HG03135 (cell line): ENCODE measurements at regions not wholly inside any gene's neighbourhood (a gene's known extent, or its start where the extent isn't known, plus 50 kb on each side); places are given as distances from the start of the nearest gene placed in this dataset.
"Not testable (repeated sequence)": the region's sequence is repeated elsewhere in the genome, so short reads cannot be mapped to it uniquely, and the experiment has no call there.

Experiments
- ATAC-seq: cut with Tn5 transposase; IDR thresholded peaks from one replicate; pipeline ENCODE4 v1.9.1; 2021; ENCODE audit warnings: mild to moderate bottlenecking, moderate library complexity; ENCODE audit not compliant: unreplicated experiment

DNA sequence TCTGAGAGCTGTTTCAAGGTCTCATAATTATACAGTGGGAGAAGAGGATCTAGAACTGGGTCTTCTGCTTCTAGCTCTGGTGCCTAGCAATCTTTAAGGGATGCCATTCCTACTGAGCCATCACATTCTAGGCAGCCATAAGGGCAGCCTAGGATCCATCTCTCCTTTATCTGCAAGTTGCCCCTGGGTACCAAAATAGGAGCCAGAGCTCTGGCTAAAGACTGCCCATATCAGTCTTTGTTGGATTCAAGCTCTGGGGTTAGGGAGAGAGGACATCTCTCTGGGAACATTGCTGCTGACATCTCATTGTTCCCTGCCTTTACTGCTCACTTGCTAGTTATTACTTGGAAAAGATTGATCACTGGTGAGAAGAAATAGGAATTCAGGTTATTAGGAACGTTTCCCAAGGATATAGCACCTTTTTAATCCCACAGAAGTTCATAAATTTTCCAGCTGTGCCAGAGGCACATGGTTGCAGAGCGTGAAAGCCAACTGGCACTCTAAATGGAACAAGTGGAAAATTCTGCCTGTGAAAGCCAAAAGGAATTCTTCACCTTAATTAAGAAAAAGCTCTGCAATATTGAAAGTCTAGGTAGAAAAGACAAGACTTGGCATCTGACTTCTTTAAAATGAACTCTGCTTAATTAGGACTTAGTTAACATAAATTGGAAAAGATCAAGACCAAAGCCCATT, 102.2 kb downstream of the CDC42EP3 start:
- ATAC-seq: no peak

DNA sequence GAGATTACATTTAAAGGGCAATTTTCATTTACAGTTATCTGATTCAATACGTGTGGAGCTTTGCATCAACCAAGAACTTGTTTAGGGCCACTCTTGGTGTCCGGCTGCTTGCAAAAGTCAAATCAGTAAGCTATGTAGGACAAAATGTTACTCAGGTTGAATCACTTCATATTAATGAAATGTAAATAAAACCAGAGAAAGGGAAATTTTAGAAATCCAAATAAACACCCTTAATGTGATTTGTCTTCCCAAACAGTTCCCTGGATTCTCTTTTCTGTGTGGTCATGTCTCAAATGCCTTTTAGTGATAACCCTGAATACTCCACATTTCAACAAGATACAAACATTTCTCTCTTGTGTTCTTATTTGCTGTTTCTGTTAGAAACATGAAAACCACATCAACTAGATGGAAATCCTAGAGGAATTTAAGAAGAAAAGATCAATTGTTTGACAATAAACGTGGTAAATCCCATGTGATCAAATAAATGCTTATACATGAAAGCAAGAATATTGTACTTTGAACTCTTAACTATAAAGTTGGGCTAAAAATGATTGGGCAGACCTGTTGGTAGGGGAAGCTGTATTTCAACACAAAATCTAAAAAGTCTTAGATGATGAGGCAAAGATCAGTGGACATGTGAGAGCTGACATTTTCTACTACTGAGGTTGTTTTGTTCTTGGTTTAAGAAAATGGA, 101.3 kb downstream of the CDC42EP3 start:
- ATAC-seq: no peak

DNA sequence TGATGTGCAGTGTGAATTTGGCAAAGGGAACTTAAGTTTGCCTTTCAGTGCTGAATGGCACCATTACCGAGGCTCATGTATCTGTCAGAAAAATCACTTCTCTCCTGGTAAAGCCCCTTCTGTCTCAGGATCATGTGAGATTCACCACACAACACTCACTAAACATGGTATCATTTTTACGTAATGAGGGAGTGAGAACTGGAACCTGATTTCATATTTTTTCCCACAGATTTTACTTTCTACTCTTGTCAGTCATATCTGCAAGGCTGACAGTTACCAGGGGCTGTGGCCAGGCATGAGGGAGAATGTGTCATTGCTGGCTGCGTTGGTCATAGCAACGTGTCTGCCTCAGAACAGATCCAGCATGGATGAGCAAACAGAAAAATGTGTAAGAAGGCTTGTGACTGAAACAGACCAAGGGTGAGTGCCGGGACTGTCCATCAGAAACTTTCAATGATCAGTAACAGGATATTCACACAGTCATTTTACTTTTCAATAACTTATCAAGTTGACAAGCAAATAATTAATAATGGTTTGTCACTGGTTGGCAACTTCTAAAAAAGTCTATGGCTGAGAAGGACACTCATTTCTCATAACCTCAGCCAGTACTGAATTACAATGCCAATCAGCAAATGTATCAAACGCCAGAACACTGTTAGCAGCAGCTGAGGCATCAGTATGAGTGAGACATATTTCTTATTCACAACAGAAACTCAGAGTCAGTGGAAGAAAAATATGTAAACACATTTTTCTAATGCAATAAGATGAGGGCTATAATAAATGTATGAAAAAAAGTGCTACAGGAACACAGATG, 100.5 kb downstream of the CDC42EP3 start:
- ATAC-seq: peak; percentile 80

DNA sequence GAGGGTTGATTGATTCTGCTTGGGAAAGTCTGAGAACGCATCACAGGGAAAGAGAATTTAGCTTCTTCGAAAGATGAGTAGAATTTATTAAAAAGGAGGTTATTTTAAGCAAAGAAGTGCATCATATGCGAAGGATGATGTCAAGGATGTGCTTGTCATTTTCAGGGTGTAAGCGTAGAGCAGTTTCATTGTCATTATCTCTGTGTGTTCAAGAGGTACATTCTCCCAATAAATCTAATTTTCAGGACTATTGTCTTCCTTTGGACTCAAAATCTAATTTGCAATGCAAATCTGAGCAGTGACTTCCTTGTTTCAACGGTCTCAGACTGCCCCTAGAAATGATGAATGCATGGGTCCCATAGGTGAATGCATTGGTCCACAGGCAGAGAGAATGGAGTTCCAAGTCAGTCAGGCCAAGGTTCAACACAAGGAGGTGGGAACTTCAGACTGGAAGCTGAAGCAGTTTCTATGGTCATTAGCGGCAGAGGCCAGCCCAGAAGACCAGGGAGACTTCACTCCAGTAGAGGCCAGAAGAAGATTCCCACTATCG, 99.8 kb downstream of the CDC42EP3 start:
- ATAC-seq: no peak

DNA sequence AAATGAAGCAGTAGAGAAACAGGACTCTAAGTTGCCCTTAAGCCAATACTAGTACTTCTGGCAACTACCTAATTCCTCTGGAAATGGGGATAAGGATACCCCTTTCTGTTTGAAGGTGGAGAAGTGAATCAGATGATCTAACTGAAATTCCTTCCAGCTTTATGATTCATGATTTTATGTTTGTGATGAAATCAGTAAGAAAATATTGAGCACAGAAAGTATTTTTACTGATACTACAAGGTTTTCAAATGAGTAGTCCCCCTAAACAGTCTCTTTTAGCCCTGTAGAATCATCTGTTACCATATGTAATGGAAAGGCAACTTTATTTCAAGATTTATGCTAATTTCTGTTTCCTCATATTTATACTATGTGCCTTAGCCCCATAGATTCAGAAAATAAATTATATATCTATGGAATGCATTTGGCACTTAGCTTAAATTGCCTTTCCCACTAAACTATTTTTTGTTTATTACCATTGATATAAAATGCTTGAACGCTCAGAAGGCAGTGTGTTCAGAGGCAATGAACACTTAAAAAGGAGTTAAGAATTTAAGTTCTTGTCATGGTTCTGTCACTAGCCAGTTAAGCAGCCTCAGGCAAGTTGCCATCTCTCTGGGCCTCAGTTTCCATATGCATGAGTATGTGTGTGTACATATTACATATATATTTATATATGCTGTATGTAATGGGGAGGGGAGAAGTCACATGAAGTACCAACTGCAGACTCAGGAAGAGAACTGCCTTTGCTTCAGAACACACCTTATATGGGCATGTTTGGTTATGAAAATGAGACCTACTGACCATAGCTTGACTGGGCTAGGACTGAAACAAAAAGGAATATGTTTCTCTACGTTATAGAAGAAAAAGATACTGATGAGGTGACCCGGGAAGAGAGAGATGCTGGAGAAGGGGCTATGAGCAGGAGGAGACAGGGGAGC, 97.7 kb downstream of the CDC42EP3 start:
- ATAC-seq: peak; percentile 51

DNA sequence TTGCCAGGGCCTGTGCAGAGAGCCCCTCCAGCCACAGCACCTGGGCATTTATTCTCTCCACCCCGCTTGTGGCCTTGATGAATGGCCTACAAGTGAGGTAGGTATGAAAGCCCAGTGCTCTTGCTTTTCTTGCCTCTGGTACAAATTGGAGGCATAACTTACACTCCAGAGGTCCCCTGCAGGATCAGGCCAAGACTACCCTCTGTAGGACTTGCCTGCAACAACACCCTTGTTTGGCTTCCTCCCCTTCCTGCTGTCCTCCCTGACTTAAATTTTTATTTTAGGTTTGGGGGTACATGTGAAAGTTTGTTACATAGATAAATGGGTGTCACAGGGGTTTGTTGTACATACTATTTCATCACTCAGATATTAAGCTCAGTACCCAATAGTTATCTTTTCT, 95.7 kb downstream of the CDC42EP3 start:
- ATAC-seq: no peak

DNA sequence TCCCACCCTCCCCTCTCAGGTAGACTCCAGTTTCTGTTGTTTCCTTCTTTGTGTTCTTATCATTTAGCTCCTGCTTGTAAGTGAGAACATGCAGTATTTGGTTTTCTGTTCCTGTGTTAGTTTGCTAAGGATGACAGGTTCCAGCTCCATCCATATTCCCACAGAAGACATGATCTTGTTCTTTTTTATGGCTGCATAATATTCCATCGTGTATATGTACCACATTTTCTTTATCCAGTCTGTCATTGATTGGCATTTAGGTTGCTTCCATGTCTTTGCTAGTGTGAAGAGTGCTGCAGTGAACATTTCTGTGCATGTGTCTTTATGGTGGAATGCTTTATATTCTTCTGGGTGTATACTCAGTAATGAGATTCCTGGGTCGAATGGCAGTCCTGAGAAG, 95.2 kb downstream of the CDC42EP3 start:
- ATAC-seq: not testable (repeated sequence)

DNA sequence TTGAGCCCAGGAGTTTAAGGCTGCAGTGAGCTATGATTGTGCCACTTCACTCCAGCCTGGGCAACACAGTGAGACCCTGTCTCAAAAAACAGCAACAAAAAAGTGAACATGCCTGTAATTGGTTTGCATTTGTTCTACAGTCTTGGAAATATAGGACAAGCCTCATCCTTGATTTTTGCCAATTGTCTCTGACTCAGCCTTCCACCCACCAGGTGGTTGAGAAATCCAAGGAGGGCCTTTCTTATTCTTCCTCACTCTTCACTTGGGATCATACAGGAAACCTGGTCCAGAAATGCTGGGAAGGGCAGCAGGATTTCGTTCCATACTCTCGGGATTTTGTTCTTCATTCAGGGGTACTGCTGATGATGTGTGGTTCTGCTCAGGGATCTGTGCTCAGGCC, 94.6 kb downstream of the CDC42EP3 start:
- no peak for ATAC-seq

DNA sequence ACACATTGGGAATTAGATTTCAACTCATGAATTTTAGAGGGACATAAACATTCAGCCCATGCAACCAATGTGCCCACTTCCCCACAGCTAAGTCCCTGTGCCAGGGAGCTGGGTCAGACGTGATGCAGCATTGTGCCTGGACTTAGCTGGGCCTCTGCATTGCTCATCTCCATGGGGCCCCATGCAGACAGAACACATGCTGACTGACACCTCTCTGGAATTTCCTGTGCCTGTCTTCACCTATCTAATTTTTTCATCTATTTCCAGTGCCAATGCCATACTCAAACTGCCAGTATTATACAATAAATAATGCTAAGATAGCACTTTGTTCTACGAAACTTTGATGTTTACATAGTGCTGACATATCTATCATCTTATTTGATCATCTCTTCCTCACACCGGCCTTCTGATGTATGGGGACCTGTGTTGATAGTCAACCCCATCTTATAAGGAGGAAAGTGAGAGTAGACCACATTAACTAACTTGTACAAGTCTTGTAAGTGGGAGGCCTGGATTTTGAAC, 92.2 kb downstream of the CDC42EP3 start:
- no peak for ATAC-seq

DNA sequence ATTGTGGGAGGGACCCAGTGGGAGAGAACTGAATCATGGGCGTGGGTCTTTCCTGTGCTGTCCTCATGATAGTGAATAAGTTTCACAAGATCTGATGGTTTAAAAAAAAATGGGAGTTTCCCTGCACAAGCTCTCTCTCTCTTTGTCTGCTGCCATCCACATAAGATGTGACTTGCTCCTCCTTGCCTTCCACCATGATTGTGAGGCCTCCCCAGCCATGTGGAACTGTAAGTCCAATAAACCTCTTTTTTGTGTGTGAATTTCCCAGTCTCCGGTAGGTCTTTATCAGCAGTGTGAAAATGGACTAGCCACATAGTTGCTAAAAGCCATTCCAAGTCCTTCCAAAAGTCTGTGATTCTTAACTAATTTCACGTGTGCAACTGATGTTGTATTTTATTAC, 91.5 kb downstream of the CDC42EP3 start:
- ATAC-seq: not testable (repeated sequence)

DNA sequence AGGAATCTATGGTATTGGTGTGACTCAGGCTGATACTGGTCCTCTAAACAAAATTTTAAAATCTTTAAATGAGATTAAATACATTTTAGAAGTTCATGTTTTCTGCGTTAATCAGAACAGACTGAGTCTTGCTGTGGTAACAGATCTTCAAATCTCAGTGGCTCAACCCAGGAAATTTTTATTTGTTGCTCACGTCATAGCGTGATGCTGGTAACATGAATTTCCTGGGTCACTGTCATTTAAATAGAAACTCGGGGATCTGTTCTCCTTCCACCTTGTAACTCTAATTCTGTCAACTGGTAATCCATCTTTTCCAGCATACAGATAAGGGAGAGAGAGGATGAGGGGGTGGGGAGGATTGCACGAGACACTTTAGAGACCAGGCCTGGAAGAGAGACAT, 90.0 kb downstream of the CDC42EP3 start:
- no peak for ATAC-seq

DNA sequence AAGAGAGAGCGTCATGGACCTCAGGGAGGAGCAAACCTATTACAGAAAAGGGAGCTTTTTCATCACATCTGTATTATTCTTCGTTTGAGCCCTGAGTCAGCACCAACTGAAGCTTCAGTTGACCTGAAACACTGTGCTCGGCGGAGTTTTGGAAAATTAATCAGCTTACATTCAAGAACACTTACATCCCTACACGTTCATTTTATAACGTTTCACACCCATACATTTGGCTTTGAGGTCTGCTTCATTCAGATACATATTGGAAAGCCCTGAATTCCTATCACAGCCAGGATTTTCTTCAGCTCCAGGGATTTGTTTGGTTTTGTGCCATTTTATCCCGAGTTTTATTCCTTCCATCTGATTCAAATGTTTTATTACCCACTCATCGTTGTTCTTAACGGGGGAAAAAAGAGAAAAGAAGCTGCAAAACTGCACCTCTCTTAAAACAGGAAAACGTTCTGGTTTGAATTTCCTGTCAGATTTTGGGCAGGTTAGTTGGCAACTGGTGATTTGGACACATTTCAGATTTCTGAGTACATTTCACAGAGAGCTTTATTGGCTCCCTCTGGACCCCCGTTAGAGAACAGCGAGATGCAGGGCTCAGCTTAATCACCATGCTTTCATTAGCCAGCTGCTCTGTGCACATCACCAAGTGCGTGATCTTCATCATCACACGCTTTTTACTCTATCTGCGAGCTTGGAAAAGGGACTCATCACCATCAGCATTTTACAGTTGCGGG, 88.8 kb downstream of the CDC42EP3 start:
- no peak for ATAC-seq

DNA sequence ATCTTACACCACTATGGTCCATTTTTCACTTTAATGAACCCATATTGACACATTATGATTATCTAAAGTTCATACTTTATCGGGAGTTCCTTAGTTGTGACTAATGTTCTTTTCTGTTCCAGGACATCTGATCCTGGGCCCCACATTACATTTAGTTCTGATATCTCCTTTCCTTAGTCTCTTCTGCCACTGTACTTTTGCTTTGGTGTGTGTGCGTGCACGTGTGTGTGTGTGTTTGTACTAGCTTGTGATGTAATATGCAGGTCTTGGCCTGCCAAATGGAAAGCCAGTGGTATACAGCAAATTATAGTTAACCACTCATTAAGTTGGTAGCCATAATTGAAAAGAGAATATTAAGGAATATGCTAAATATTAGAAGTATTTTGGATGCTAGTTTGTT, 88.0 kb downstream of the CDC42EP3 start:
- ATAC-seq: no peak

DNA sequence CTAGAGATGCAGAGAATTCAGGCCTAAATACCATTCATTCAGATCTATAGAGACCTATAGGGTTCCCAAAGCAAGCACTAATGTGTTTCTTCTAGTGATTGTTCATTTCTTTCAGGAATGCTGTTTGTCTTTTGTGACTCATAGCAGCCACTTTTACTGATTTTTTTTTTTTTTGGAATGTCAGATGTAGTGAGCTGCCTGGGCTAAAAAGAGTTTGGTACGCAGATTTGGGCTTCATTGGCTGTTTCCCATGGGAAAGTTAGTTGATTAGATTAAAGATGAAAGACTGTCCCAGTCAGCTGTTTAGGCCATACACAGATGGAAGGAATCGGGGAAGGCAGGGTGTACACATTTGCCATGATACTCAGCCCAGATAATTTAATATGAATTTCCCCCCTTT, 87.6 kb downstream of the CDC42EP3 start:
- ATAC-seq: no peak

DNA sequence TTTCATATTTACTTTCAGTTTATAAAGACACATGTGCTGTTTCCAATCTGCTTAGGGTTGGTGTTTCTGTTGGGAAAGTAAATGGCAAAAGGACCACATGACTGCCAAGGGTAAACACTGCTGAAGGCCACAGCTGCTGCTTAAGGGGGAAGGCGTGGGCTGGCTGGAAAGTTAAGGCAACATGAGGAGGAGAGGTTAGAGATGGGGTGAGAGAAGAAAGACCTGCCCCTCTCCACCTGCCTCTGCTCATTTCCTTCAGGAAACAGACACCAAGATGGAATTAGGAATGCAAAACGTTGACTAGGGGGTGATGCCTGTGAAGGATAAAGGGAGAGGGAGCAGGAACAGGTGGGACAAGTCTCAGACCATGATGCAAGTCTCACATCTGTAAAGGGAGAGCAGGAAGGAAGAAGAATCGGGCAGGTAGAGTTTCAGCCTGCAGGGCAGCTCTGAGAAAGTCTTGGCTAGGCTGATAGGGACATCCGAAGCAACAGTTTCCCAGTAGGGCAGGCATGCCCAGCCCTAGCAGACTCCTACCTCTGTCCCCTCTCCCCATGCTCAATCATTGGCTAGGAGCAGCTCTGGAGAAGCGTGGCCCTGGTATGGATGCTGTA, 86.0 kb downstream of the CDC42EP3 start:
- peak; percentile 26 for ATAC-seq

DNA sequence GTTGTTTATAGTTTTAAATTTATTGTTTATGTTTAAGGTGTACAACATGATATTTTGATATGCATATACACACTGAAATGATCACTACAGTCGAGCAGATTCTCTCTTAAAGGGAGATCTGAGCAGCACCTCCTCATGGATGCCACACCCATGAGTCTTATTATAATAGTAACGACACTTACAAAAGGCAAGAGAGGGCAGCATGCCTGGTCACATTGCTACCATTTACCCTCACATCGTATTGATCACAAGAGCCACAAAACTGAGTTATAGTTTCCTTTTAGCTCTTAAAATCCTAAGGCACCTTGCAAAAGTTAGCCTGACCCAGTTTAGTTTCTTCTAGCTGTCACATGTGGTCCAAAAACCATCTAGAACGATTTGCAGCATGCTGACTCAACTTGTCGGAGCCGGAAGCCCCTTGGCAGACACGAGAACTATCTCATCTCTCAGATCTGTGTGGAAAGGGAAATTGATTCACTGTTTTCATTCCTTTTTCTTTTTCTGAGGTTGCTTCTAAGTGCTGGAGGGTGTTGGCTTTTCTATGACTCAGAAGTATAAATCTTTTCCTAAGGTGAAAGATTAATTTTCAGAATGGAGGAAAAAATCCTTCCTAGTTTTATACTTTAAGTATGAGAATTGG, 85.3 kb downstream of the CDC42EP3 start:
- ATAC-seq: peak; percentile 42

DNA sequence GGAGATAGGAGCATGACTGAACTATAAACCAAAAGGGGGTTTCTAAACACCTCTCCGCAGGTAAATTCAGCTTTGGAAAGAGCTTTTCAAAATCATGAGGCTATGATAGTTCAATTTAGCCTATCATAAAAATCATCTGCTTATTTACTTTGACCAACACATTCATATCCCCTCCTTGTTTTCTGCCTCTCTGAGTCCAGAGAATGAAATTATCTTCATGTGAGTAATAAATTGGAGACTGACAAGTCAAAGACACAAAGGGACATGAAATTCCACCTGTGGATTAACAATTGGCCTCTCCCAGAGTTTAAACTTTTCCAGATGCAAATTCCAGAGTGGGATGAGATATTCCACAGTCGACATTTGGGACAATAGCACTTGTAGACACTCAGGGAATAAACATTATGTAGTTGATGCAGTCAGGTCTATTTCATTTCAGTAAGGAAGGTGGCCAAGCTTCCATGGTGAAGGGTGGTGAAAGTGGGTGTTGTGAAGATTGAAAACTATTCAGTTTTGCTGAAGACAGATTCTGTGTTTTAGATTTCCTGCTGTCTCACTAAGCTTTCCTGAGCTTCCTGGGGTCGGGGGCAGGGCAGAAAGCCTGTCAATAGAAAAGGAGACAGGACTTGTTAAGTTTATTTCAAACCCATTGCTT, 84.7 kb downstream of the CDC42EP3 start:
- ATAC-seq: no peak

DNA sequence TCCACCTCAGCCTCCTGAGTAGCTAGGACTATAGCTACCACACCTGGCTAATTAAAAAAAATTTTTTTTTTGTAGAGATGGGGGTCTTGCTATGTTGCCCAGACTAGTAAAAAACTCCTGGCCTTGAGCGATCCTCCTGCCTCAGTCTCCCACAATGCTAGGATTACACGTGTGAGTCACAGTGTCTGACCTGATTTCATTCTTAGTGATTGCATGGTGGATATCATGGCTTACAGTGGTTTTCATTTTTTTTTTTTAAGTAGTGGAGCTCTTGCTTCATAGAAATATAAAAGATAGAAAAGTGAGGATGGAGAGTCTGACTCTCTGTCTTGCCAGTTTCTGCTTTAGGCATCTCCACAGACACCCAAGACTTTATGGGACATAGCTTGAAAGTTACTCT, 83.6 kb downstream of the CDC42EP3 start:
- ATAC-seq: no peak
